CD4-positive, alpha-beta T cell treated with Interleukin-6 for 4 hours (primary cell): ENCODE measurements at regions not wholly inside any gene's neighbourhood (a gene's known extent, or its start where the extent isn't known, plus 50 kb on each side); places are given as distances from the start of the nearest gene placed in this dataset.
"Not testable (repeated sequence)": the region's sequence is repeated elsewhere in the genome, so short reads cannot be mapped to it uniquely, and the experiment has no call there.

ENCODE experiments used
- DNase-seq: peaks from one replicate; pipeline ENCODE4 v3.0.0-alpha.2; 2020; ENCODE audit warnings: mixed read lengths

GRCh38 chr1:222233444-222234158 is 314.3 kb downstream of the HHIPL2 start:
- no peak for DNase-seq

- no peak for DNase-seq
These were observed 315.1 kb downstream of the HHIPL2 start for GRCh38 chr1:222232842-222233241.

DNA sequence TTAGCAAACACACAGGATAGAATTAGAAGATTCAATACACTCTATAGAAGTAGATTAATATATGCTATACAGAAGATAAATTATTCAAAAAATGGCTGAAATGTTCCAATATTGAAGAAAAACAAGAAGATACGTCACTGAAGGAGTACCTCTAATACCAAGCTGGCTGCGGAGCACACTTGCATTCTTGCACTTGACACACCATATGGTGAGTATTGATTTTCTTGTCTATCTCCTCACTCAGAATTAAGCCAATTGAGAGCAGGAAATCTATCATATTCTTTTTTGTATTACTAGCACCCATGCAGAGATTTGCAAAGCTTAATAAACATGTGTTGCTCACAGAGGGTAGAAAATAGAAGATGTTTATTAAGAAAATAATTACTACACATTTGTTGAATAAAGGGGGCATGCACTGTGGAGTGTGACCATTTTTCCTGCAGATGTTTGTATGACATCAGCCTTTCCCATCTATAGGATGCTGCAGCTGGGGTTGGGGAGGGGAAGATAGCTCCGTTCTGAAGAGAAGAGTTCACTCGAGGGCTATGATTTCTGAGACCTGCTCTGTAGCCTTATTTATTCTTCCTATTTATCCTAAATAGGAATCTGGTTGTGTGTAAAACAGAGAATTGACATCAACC is 318.1 kb downstream of the HHIPL2 start:
- no peak for DNase-seq

DNA sequence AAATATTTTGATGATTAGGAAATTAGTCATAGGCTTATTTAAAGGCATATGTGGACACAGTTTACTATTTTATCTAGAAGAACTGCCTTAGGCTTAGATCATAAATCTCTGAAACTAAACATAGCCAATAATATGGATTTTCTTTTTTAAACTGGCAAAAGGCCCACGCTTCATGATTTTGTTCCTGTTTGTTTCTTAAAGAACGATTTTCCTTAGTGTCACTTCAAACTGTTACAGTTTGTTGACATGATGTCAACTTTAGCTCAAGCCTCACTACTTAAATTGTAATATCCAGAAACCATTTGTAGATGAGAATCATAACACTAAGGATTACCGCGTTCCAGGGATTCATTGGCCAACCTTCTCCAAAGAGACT is 322.6 kb downstream of the HHIPL2 start:
- no peak for DNase-seq

- DNase-seq: no peak
These were observed 323.1 kb downstream of the HHIPL2 start for GRCh38 chr1:222224636-222225315.

DNA sequence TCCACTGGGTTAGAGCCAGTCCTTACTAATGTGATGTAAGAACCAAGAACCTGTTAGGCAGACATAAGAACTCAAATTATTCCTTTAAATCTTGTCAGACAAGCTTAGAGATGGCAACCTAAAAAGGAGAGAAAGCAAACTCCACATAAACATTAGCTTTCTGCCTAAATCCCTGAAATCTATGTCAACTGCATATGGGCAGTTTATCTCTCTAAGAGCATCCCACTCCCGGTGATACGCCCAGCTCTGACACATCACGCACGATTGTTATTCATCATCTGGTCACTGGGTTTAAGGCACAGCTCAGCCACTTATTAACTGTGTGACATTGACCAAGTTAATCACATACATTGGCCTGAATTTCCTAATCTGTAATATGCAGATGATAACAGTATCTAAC is 323.7 kb downstream of the HHIPL2 start:
- no peak for DNase-seq

GRCh38 chr1:222223010-222223409 is 324.9 kb downstream of the HHIPL2 start:
- DNase-seq: no peak

- no peak for DNase-seq
These were observed 331.6 kb downstream of the HHIPL2 start for GRCh38 chr1:222216255-222216754.

GRCh38 chr1:222210776-222211175 is 337.1 kb downstream of the HHIPL2 start:
- DNase-seq: no peak

DNA sequence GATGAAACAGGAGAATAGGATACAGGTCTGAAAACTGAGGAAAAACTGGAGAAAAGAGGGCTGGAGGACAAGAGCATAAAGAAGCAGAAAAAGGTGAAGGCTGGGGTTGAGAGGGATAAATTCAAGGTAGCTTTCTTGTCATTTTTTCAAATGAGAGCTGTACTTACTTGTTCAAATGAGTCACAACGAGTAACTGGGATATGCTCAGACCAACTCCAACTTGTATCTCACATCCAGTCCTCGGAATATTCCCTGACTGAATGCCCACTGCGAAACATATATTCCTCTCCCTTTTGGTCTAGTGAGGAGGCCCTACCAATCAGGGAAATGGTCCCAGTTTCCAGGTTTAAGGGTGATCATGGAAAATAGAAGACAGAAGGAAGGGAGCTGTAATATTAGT is 343.4 kb downstream of the HHIPL2 start:
- DNase-seq: no peak

- no peak for DNase-seq
These were observed 345.1 kb downstream of the HHIPL2 start for GRCh38 chr1:222202831-222203230.

DNA sequence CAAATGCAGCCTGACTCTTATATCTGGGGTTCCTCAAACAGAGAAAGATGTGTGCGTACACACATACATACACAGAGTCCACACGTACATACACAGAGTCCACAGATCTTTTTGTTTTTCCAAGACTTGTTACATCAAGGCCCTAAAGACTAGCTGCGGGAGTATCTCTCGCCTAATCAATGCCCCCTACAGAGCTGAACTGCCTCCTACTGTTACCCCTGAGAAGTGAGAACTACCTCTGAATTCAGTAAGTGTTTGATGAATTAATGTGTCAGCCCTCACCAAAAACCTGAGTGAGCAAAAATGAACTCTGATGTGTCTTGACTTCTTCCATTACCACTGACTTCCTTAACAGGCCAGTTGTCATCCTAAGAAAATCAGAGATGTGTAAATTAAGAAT is 351.2 kb downstream of the HHIPL2 start:
- DNase-seq: no peak

DNA sequence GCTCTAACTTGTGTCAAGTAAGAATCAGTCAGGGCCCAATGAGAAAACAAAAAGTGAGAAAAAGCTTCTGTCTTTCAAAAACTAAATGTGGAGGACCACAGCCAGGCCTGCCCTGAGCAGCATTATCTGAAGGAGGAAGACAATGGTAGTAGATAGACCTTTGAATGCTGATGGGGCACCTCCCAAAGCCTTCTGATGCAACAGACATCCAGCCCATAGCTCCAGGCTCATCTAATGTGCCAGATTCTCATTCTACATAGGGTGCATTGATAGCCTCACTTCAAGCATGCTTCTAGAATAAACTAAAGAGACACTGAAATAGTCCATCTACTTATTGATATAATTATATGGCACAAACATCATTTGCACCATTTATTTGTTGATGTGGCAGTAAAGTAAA is 351.6 kb downstream of the HHIPL2 start:
- no peak for DNase-seq

GRCh38 chr1:222195857-222196256 is 352.0 kb downstream of the HHIPL2 start:
- DNase-seq: no peak

GRCh38 chr1:222189218-222189617 is 358.7 kb downstream of the HHIPL2 start:
- no peak for DNase-seq

GRCh38 chr1:222187566-222188332 is 360.2 kb downstream of the HHIPL2 start:
- no peak for DNase-seq

DNA sequence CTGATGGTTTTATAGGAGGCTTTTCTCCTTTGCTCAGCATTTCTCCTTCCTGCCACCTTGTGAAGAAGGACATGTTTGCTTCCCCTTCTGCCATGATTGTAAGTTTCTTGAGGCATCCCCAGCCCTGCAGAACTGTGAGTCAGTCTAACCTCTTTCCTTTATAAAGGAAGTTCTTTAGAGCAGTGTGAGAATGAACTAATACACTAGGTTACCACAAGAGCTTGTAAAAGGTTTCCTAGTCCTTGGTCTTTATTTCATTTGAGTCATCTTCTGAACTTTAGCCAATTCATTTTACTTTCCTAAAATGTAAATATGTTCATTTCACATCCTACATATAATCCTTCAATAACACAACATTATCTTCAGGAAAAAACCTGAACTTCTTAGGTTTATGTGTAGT is 365.3 kb downstream of the HHIPL2 start:
- no peak for DNase-seq

GRCh38 chr1:222181191-222181590 is 366.7 kb downstream of the HHIPL2 start:
- DNase-seq: no peak

DNA sequence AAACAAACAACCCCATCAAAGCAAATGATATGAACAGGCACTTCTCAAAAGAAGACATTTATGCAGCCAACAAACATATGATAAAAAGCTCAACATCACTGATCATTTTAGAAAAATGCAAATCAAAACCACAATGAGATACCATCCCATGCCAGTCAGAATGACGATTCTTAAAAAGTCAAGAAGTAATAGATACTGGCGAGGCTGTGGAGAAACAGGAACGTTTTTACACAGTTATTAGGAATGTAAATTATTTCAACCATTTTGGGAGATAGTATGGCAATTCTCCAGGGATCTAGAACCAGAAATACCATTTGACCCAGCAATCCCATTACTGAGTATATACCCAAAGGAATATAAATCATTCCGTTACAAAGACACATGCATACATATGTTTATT is 370.4 kb downstream of the HHIPL2 start:
- DNase-seq: not testable (repeated sequence)

DNA sequence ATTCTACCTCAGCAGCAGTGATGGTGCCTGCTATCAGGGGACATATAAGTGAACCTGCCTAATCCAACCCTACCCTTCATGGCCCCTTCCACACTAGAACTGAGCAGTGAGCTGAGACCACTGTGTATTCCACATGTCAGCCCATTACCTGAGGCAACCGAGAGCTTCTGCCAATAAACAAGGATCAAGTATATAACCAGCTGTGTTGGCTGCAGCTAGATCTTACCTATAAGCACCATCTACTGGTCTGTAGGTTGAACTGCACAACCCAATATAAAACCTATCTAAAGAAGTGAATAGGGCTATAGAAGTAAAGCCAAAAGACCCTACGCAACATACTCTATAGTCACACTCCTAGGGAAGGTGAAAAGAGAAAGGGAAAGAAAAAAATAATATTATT is 376.9 kb downstream of the HHIPL2 start:
- DNase-seq: no peak

- no peak for DNase-seq
These were observed 379.3 kb downstream of the HHIPL2 start for GRCh38 chr1:222168621-222169020.

DNA sequence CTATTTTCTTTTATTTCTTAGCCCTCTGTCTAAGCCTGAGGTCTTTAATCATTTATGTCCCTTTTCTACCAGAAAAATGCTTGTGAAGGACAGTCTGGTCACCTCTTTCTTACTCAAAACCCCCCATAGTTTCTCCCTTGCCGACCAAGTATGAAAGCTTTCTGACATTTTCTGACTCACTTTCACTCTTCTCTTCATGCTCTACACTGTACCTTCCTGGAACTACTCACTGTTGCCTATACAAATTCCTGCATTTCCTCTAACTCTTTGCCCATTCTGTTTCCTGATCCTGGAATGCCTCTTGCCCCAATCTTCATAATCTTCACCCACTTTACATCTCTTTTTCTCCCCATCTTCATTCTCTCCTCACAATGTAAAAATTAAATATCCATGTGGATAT is 380.0 kb downstream of the HHIPL2 start:
- DNase-seq: no peak

GRCh38 chr1:222167111-222167510 is 380.8 kb downstream of the HHIPL2 start:
- no peak for DNase-seq
